C4-2B (cell line): ENCODE measurements at regions not wholly inside any gene's neighbourhood (a gene's known extent, or its start where the extent isn't known, plus 50 kb on each side); places are given as distances from the start of the nearest gene placed in this dataset.
"Not testable (repeated sequence)": the region's sequence is repeated elsewhere in the genome, so short reads cannot be mapped to it uniquely, and the experiment has no call there.

ENCODE experiments used
- CTCF ChIP-seq: fragments of 450-650 bp; conservative IDR thresholded peaks from 2 replicates; pipeline ENCODE4 v1.5.1; 2017; ENCODE audit warnings: mild to moderate bottlenecking
- ZFX ChIP-seq: fragments of 450-650 bp; IDR thresholded peaks from 2 replicates; pipeline ENCODE4 v1.6.1; 2017

GRCh38 chr10:47605791-47606773 is 82.6 kb upstream of the AGAP9 start:
- not testable (repeated sequence) for TF ChIP-seq CTCF, ZFX
